ENCODE measurements at regions not wholly inside any gene's neighbourhood (a gene's known extent, or its start where the extent isn't known, plus 50 kb on each side); places are given as distances from the start of the nearest gene placed in this dataset.

- intact Hi-C loops (cut with micrococcal nuclease) = no loop called here
- no peaks in the 10 kb centered on the region for H3K27me3 Mint-ChIP-seq (ENCODE audit: low read depth in 2 of 2)
- Histone ChIP-seq H3K9me3 (ENCODE audit: control insufficient read depth, insufficient read depth, low read length) (no peaks in the 10 kb centered on the region), H3K4me1 (ENCODE audit: control insufficient read depth, insufficient read depth, low read length) (no peaks in the 10 kb centered on the region), H3K4me3 (ENCODE audit: low read length) (no peak overlapping the region), H3K27me3 (ENCODE audit: control insufficient read depth, insufficient read depth, low read length) (no peaks in the 10 kb centered on the region), H3K36me3 (ENCODE audit: control insufficient read depth, insufficient read depth, low read length) (no peaks in the 10 kb centered on the region), H3K27ac (ENCODE audit: low read length) (no peak overlapping the region)
- H3K4me3 Mint-ChIP-seq = no peak overlapping the region
- no peaks in the 10 kb centered on the region for H3K4me1 Mint-ChIP-seq
- peaks cover 14 to 17% of the 10 kb centered on the region in 2 donors for H3K9me3 Mint-ChIP-seq
- H3K27ac Mint-ChIP-seq = no peak overlapping the region
- TF ChIP-seq CTCF (IDR thresholded peaks at IDR 0.05) = no peak
- ATAC-seq (no peak), DNase-seq (no peak)
- no peaks in the 10 kb centered on the region for H3K36me3 Mint-ChIP-seq
These were observed 754.8 kb upstream of the SLITRK6 start for GRCh38 chr13:86554066-86554465.

- Mint-ChIP-seq H3K36me3 (no peaks in the 10 kb centered on the region), H3K27me3 (ENCODE audit: low read depth in 2 of 2) (no peaks in the 10 kb centered on the region)
- no peaks in the 10 kb centered on the region for H3K36me3 ChIP-seq (ENCODE audit: control insufficient read depth, insufficient read depth, low read length)
These were observed 760.7 kb upstream of the SLITRK6 start for GRCh38 chr13:86559901-86560300.

GRCh38 chr13:86562866-86563265, 763.6 kb upstream of the SLITRK6 start:
- no peak overlapping the region for H3K4me3 Mint-ChIP-seq
- intact Hi-C loops (cut with micrococcal nuclease) = no loop called here
- DNase-seq (no peak), ATAC-seq (no peak)
- no peak overlapping the region for H3K27ac ChIP-seq (ENCODE audit: low read length)
- 90% methylated on average over 3 of the region's 6 CpGs for WGBS (ENCODE audit: insufficient coverage)
- H3K9me3 Mint-ChIP-seq = peaks cover 7 to 10% of the 10 kb centered on the region in 2 donors
- TF ChIP-seq CTCF (IDR thresholded peaks at IDR 0.05) = no peak
- no peaks in the 10 kb centered on the region for H3K36me3 ChIP-seq (ENCODE audit: control insufficient read depth, insufficient read depth, low read length)
- H3K27me3 ChIP-seq (ENCODE audit: control insufficient read depth, insufficient read depth, low read length) = no peaks in the 10 kb centered on the region
- H3K4me1 ChIP-seq (ENCODE audit: control insufficient read depth, insufficient read depth, low read length) = no peaks in the 10 kb centered on the region
- H3K27ac Mint-ChIP-seq = no peak overlapping the region
- H3K27me3 Mint-ChIP-seq (ENCODE audit: low read depth in 2 of 2) = no peaks in the 10 kb centered on the region
- no peaks in the 10 kb centered on the region for H3K36me3 Mint-ChIP-seq
- H3K4me1 Mint-ChIP-seq = no peaks in the 10 kb centered on the region
- H3K4me3 ChIP-seq (ENCODE audit: low read length) = no peak overlapping the region
- no peaks in the 10 kb centered on the region for H3K9me3 ChIP-seq (ENCODE audit: control insufficient read depth, insufficient read depth, low read length)

More at GRCh38 chr13:86559901-86560300, 760.7 kb upstream of the SLITRK6 start:
- Histone ChIP-seq H3K4me1 (ENCODE audit: control insufficient read depth, insufficient read depth, low read length) (no peaks in the 10 kb centered on the region), H3K9me3 (ENCODE audit: control insufficient read depth, insufficient read depth, low read length) (no peaks in the 10 kb centered on the region), H3K27ac (ENCODE audit: low read length) (no peak overlapping the region), H3K27me3 (ENCODE audit: control insufficient read depth, insufficient read depth, low read length) (no peaks in the 10 kb centered on the region), H3K4me3 (ENCODE audit: low read length) (no peak overlapping the region)
- H3K4me3 Mint-ChIP-seq = no peak overlapping the region
- WGBS (ENCODE audit: insufficient coverage) = 67% methylated on average over 1 of the region's 1 CpG
- no peaks in the 10 kb centered on the region for H3K4me1 Mint-ChIP-seq
- H3K9me3 Mint-ChIP-seq = peaks cover 6 to 8% of the 10 kb centered on the region in 2 donors
- TF ChIP-seq CTCF (IDR thresholded peaks at IDR 0.05) = no peak
- H3K27ac Mint-ChIP-seq = no peak overlapping the region
- DNase-seq (no peak), ATAC-seq (no peak)
- intact Hi-C loops (cut with micrococcal nuclease) = no loop called here

GRCh38 chr13:86563308-86563707, 764.1 kb upstream of the SLITRK6 start:
- Mint-ChIP-seq H3K9me3 (peaks cover 8 to 10% of the 10 kb centered on the region in 2 donors), H3K27ac (no peak overlapping the region), H3K4me1 (no peaks in the 10 kb centered on the region), H3K27me3 (ENCODE audit: low read depth in 2 of 2) (no peaks in the 10 kb centered on the region), H3K4me3 (no peak overlapping the region), H3K36me3 (no peaks in the 10 kb centered on the region)
- DNase-seq (no peak), ATAC-seq (no peak)
- Histone ChIP-seq H3K27ac (ENCODE audit: low read length) (no peak overlapping the region), H3K9me3 (ENCODE audit: control insufficient read depth, insufficient read depth, low read length) (no peaks in the 10 kb centered on the region), H3K36me3 (ENCODE audit: control insufficient read depth, insufficient read depth, low read length) (no peaks in the 10 kb centered on the region), H3K4me1 (ENCODE audit: control insufficient read depth, insufficient read depth, low read length) (no peaks in the 10 kb centered on the region), H3K27me3 (ENCODE audit: control insufficient read depth, insufficient read depth, low read length) (no peaks in the 10 kb centered on the region), H3K4me3 (ENCODE audit: low read length) (no peak overlapping the region)
- intact Hi-C loops (cut with micrococcal nuclease) = no loop called here
- WGBS (ENCODE audit: insufficient coverage) = 84% methylated on average over 2 of the region's 2 CpGs
- no peak for TF ChIP-seq CTCF (IDR thresholded peaks at IDR 0.05)
